Activated CD4-positive, alpha-beta T cell treated with anti-CD3 and anti-CD28 coated beads, Interleukin-2, amount 10 ng/mL, durations not matched to agents 7 days and 5 days (primary cell): ENCODE measurements at regions not wholly inside any gene's neighbourhood (a gene's known extent, or its start where the extent isn't known, plus 50 kb on each side); places are given as distances from the start of the nearest gene placed in this dataset.

Experiments
- CTCF ChIA-PET: fragments of 350-600 bp; sonication (Branson Sonifier 250); formaldehyde crosslinking; loops from one replicate; lab custom pipeline; 2021; ENCODE audit warnings: antibody characterized with exemption; lab: Charles Lee
- POLR2A ChIA-PET: fragments of 350-600 bp; sonication (Branson Sonifier 250); formaldehyde crosslinking; loops from one replicate; lab custom pipeline; 2021; ENCODE audit warnings: antibody characterized with exemption; lab: Charles Lee
- DNase-seq: peaks from one replicate; pipeline ENCODE4 v3.0.0-alpha.2; 2020
- H3K27ac Mint-ChIP-seq: one replicate; pipeline ENCODE4 v1.8.0; 2021; ENCODE audit warnings: mild to moderate bottlenecking, moderate library complexity, mixed read lengths
- H3K27me3 Mint-ChIP-seq: one replicate; pipeline ENCODE4 v1.8.0; 2021; ENCODE audit warnings: mixed read lengths
- H3K36me3 Mint-ChIP-seq: one replicate; pipeline ENCODE4 v1.8.0; 2021; ENCODE audit warnings: low read depth, mixed read lengths
- H3K4me1 Mint-ChIP-seq: one replicate; pipeline ENCODE4 v1.8.0; 2021; ENCODE audit warnings: mixed read lengths
- H3K4me3 Mint-ChIP-seq: one replicate; pipeline ENCODE4 v1.8.0; 2021; ENCODE audit warnings: mild to moderate bottlenecking, moderate library complexity, mixed read lengths
- H3K9me3 Mint-ChIP-seq: one replicate; pipeline ENCODE4 v1.8.0; 2021; ENCODE audit warnings: mixed read lengths

GRCh38 chr5:163604013-163604412, 98.6 kb downstream of the MAT2B start:
- Mint-ChIP-seq H3K9me3 (no peaks in the 10 kb centered on the region), H3K27ac (no peak overlapping the region), H3K36me3 (no peaks in the 10 kb centered on the region), H3K4me3 (no peak overlapping the region), H3K4me1 (no peaks in the 10 kb centered on the region), H3K27me3 (peaks cover 1% of the 10 kb centered on the region)
- CTCF ChIA-PET, result no interaction called here
- POLR2A ChIA-PET, result no interaction called here
- DNase-seq, result no peak

GRCh38 chr5:163607256-163607655, 101.8 kb downstream of the MAT2B start:
- Mint-ChIP-seq H3K4me1 (no peaks in the 10 kb centered on the region), H3K4me3 (no peak overlapping the region), H3K27ac (no peak overlapping the region), H3K9me3 (no peaks in the 10 kb centered on the region), H3K36me3 (no peaks in the 10 kb centered on the region), H3K27me3 (peaks cover 1% of the 10 kb centered on the region)
- CTCF ChIA-PET, result no interaction called here
- no peak for DNase-seq
- POLR2A ChIA-PET, result no interaction called here

- H3K27me3 Mint-ChIP-seq, result peaks cover 1% of the 10 kb centered on the region
- H3K27ac Mint-ChIP-seq, result no peak overlapping the region
- H3K9me3 Mint-ChIP-seq, result no peaks in the 10 kb centered on the region
- ChIA-PET POLR2A (no interaction called here), CTCF (no interaction called here)
- no peak for DNase-seq
- H3K4me1 Mint-ChIP-seq, result no peaks in the 10 kb centered on the region
- H3K4me3 Mint-ChIP-seq, result no peak overlapping the region
- H3K36me3 Mint-ChIP-seq, result no peaks in the 10 kb centered on the region
Measured at GRCh38 chr5:163608621-163609020, 103.2 kb downstream of the MAT2B start.

- DNase-seq, result no peak
- Mint-ChIP-seq H3K27ac (no peak overlapping the region), H3K9me3 (no peaks in the 10 kb centered on the region), H3K27me3 (peaks cover 1% of the 10 kb centered on the region), H3K4me3 (no peak overlapping the region), H3K36me3 (no peaks in the 10 kb centered on the region), H3K4me1 (no peaks in the 10 kb centered on the region)
- POLR2A ChIA-PET, result no interaction called here
- CTCF ChIA-PET, result no interaction called here
Measured at GRCh38 chr5:163609910-163610309, 104.5 kb downstream of the MAT2B start.

GRCh38 chr5:163612358-163613149, 107.1 kb downstream of the MAT2B start:
- Mint-ChIP-seq H3K36me3 (no peaks in the 10 kb centered on the region), H3K4me1 (no peaks in the 10 kb centered on the region), H3K27ac (no peak overlapping the region), H3K4me3 (no peak overlapping the region), H3K9me3 (no peaks in the 10 kb centered on the region), H3K27me3 (no peaks in the 10 kb centered on the region)
- ChIA-PET CTCF (no interaction called here), POLR2A (no interaction called here)
- no peak for DNase-seq

GRCh38 chr5:163613150-163613442, 107.7 kb downstream of the MAT2B start:
- ChIA-PET CTCF (no interaction called here), POLR2A (no interaction called here)
- no peaks in the 10 kb centered on the region for H3K4me1 Mint-ChIP-seq
- no peaks in the 10 kb centered on the region for H3K36me3 Mint-ChIP-seq
- no peak overlapping the region for H3K27ac Mint-ChIP-seq
- DNase-seq, result no peak
- no peaks in the 10 kb centered on the region for H3K27me3 Mint-ChIP-seq
- no peak overlapping the region for H3K4me3 Mint-ChIP-seq
- H3K9me3 Mint-ChIP-seq, result no peaks in the 10 kb centered on the region

GRCh38 chr5:163614787-163615186, 109.4 kb downstream of the MAT2B start:
- Mint-ChIP-seq H3K27ac (no peak overlapping the region), H3K9me3 (no peaks in the 10 kb centered on the region), H3K36me3 (no peaks in the 10 kb centered on the region), H3K4me1 (no peaks in the 10 kb centered on the region), H3K4me3 (no peak overlapping the region), H3K27me3 (no peaks in the 10 kb centered on the region)
- CTCF ChIA-PET, result no interaction called here
- POLR2A ChIA-PET, result no interaction called here
- DNase-seq, result no peak

- POLR2A ChIA-PET, result no interaction called here
- no peaks in the 10 kb centered on the region for H3K36me3 Mint-ChIP-seq
- no peaks in the 10 kb centered on the region for H3K4me1 Mint-ChIP-seq
- H3K4me3 Mint-ChIP-seq, result no peak overlapping the region
- no peaks in the 10 kb centered on the region for H3K9me3 Mint-ChIP-seq
- CTCF ChIA-PET, result no interaction called here
- H3K27me3 Mint-ChIP-seq, result no peaks in the 10 kb centered on the region
- no peak overlapping the region for H3K27ac Mint-ChIP-seq
- no peak for DNase-seq
Measured at GRCh38 chr5:163619273-163619934, 114.0 kb downstream of the MAT2B start.

GRCh38 chr5:163619951-163620350, 114.5 kb downstream of the MAT2B start:
- Mint-ChIP-seq H3K4me3 (no peak overlapping the region), H3K4me1 (no peaks in the 10 kb centered on the region), H3K27me3 (no peaks in the 10 kb centered on the region), H3K9me3 (no peaks in the 10 kb centered on the region), H3K36me3 (no peaks in the 10 kb centered on the region), H3K27ac (no peak overlapping the region)
- POLR2A ChIA-PET, result no interaction called here
- DNase-seq, result no peak
- CTCF ChIA-PET, result no interaction called here

GRCh38 chr5:163622799-163623198, 117.4 kb downstream of the MAT2B start:
- no peaks in the 10 kb centered on the region for H3K36me3 Mint-ChIP-seq
- POLR2A ChIA-PET, result no interaction called here
- no peaks in the 10 kb centered on the region for H3K27me3 Mint-ChIP-seq
- no peaks in the 10 kb centered on the region for H3K9me3 Mint-ChIP-seq
- no peaks in the 10 kb centered on the region for H3K4me1 Mint-ChIP-seq
- DNase-seq, result no peak
- H3K27ac Mint-ChIP-seq, result no peak overlapping the region
- CTCF ChIA-PET, result no interaction called here
- no peak overlapping the region for H3K4me3 Mint-ChIP-seq

GRCh38 chr5:163623524-163623923, 118.1 kb downstream of the MAT2B start:
- Mint-ChIP-seq H3K27ac (no peak overlapping the region), H3K4me3 (no peak overlapping the region), H3K27me3 (no peaks in the 10 kb centered on the region), H3K4me1 (no peaks in the 10 kb centered on the region), H3K36me3 (no peaks in the 10 kb centered on the region), H3K9me3 (no peaks in the 10 kb centered on the region)
- CTCF ChIA-PET, result no interaction called here
- no peak for DNase-seq
- POLR2A ChIA-PET, result no interaction called here

- CTCF ChIA-PET, result interaction anchor here (0.8 kb wide), 1 partner anchor 9 kb away, joined by 3 read pairs; no protein-coding TSS in a partner anchor
- no peak overlapping the region for H3K4me3 Mint-ChIP-seq
Measured at GRCh38 chr5:163623986-163624385, 118.6 kb downstream of the MAT2B start.

GRCh38 chr5:163624431-163624830, 119.0 kb downstream of the MAT2B start:
- no peak for DNase-seq
- CTCF ChIA-PET, result interaction anchor here (0.8 kb wide), 1 partner anchor 8 kb away, joined by 3 read pairs; no protein-coding TSS in a partner anchor

More at GRCh38 chr5:163623986-163624385, 118.6 kb downstream of the MAT2B start:
- Mint-ChIP-seq H3K27me3 (no peaks in the 10 kb centered on the region), H3K9me3 (no peaks in the 10 kb centered on the region), H3K27ac (no peak overlapping the region), H3K36me3 (no peaks in the 10 kb centered on the region), H3K4me1 (no peaks in the 10 kb centered on the region)
- no peak for DNase-seq
- POLR2A ChIA-PET, result no interaction called here

More at GRCh38 chr5:163624431-163624830, 119.0 kb downstream of the MAT2B start:
- no peaks in the 10 kb centered on the region for H3K27me3 Mint-ChIP-seq
- H3K4me3 Mint-ChIP-seq, result no peak overlapping the region
- H3K9me3 Mint-ChIP-seq, result no peaks in the 10 kb centered on the region
- no peak overlapping the region for H3K27ac Mint-ChIP-seq
- POLR2A ChIA-PET, result no interaction called here
- no peaks in the 10 kb centered on the region for H3K36me3 Mint-ChIP-seq
- no peaks in the 10 kb centered on the region for H3K4me1 Mint-ChIP-seq
